Transverse colon (tissue), 4 donors: ENCODE measurements at regions not wholly inside any gene's neighbourhood (a gene's known extent, or its start where the extent isn't known, plus 50 kb on each side); places are given as distances from the start of the nearest gene placed in this dataset.

Experiments
- DNase-seq: peaks from one replicate; pipeline ENCODE4 v3.0.0-alpha.2; 2019
- H3K27ac ChIP-seq, 4 donors: fragments of 200-600 bp; sonication (generic); 2 replicates each; pipeline ENCODE4 v1.5.1; 2016 to 2018; ENCODE audit warnings: inconsistent platforms in 4 of 4
- H3K27me3 ChIP-seq: fragments of 200-600 bp; sonication (generic); 2 replicates; pipeline ENCODE4 v1.5.1; 2017; ENCODE audit warnings: inconsistent platforms
- H3K36me3 ChIP-seq, 4 donors: fragments of 200-600 bp; sonication (generic); 2 replicates each; pipeline ENCODE4 v1.5.1; 2017 to 2019; ENCODE audit warnings: inconsistent platforms in 4 of 4
- H3K4me1 ChIP-seq, 4 donors: fragments of 200-600 bp; sonication (generic); 2 replicates each; pipeline ENCODE4 v1.5.1; 2017 to 2020; ENCODE audit warnings: inconsistent platforms in 4 of 4
- H3K4me3 ChIP-seq, 4 donors: fragments of 200-600 bp; sonication (generic); 1 replicate in 1 of 4; 2 replicates in 3 of 4; pipeline versions ENCODE4 v1.5.1 to v1.6.1; 2017 to 2019; ENCODE audit warnings: inconsistent platforms in 4 of 4
- H3K9me3 ChIP-seq, 2 donors: fragments of 200-600 bp; sonication (generic); 2 replicates each; pipeline ENCODE4 v1.5.1; 2017 to 2019; ENCODE audit warnings: inconsistent platforms in 2 of 2
- CTCF ChIP-seq, 5 experiments: fragments of 200-600 bp in 3 of 5; fragments of 450-650 bp in 2 of 5; sonication (generic) in 3 of 5; IDR thresholded peaks; 1 replicate in 2 of 5; 2 replicates in 3 of 5; pipeline ENCODE4 v1.5.1; 2016 to 2017; ENCODE audit warnings: antibody characterized with exemption in 5 of 5, inconsistent platforms in 3 of 5, mild to moderate bottlenecking in 2 of 5, moderate library complexity in 1 of 5
- EP300 ChIP-seq: sonication (generic); formaldehyde crosslinking; IDR thresholded peaks from one replicate; pipeline ENCODE4 v1.6.1; 2017; ENCODE audit warnings: antibody characterized with exemption, low read depth
- POLR2A ChIP-seq: fragments of 450-650 bp; IDR thresholded peaks from one replicate; pipeline ENCODE4 v1.6.1; 2016; ENCODE audit warnings: antibody characterized with exemption, mild to moderate bottlenecking, moderate library complexity
- POLR2AphosphoS5 ChIP-seq, 3 donors: sonication (generic); formaldehyde crosslinking; IDR thresholded peaks; one replicate each; pipeline ENCODE4 v1.6.1; 2016; ENCODE audit warnings: antibody characterized with exemption in 3 of 3
- WGBS, 2 donors: methylation state at CpG; one replicate each; pipeline ENCODE4 v1.1.5; 2018; ENCODE audit warnings: low coverage in 1 of 2; 5-methylcytosine and 5-hydroxymethylcytosine counted together
- in situ Hi-C, 4 donors: fragments of 200-750 bp; cut with MboI; loops; one replicate each; pipeline versions ENCODE4 v1.15.0 to v1.15.1; 2017; ENCODE audit warnings: low sequenced_read_pairs in 3 of 4, low pct_ligation_motif_present in 1 of 4, low pct_unique_long_range_greater_than_20kb in 1 of 4
- intact Hi-C: fragments of 100-400 bp; cut with DNase I; formaldehyde crosslinking; loops from one replicate; pipeline ENCODE4 v1.15.1; 2023; ENCODE audit warnings: low total_unique reads

GRCh38 chr12:125243811-125244210 is 178.6 kb downstream of the AACS start:
- Histone ChIP-seq H3K4me1 (no peaks in the 10 kb centered on the region), H3K4me3 (no peak overlapping the region), H3K27me3 (peaks cover 35% of the 10 kb centered on the region), H3K36me3 (no peaks in the 10 kb centered on the region), H3K9me3 (no peaks in the 10 kb centered on the region), H3K27ac (no peak overlapping the region)
- in situ Hi-C loops: no loop called here
- no peak for DNase-seq
- intact Hi-C loops: no loop called here
- WGBS, 2 donors: 38 to 67% methylated on average over 4 to 11 of the region's 11 CpGs
- TF ChIP-seq EP300 (no peak), POLR2A (no peak), POLR2AphosphoS5 (IDR thresholded peaks at IDR 0.05) (no peak), CTCF (IDR thresholded peaks at IDR 0.05) (no peak)

GRCh38 chr12:125244338-125244737 is 179.1 kb downstream of the AACS start:
- H3K4me3 ChIP-seq: no peak overlapping the region
- no peaks in the 10 kb centered on the region for H3K4me1 ChIP-seq
- 83% methylated on average over 8 of the region's 8 CpGs; no CpG with 5 or more reads in 1 of the 2 donors for WGBS, 2 donors
- intact Hi-C loops (no loop called here), in situ Hi-C loops (no loop called here)
- no peak for TF ChIP-seq POLR2AphosphoS5 (IDR thresholded peaks at IDR 0.05)
- TF ChIP-seq CTCF (IDR thresholded peaks at IDR 0.05): no peak
- TF ChIP-seq POLR2A: no peak
- no peak for TF ChIP-seq EP300
- no peak overlapping the region for H3K27ac ChIP-seq
- H3K36me3 ChIP-seq: no peaks in the 10 kb centered on the region
- peaks cover 34% of the 10 kb centered on the region for H3K27me3 ChIP-seq
- H3K9me3 ChIP-seq: no peaks in the 10 kb centered on the region
- DNase-seq: no peak

- H3K27ac ChIP-seq: no peak overlapping the region
- H3K4me1 ChIP-seq: no peaks in the 10 kb centered on the region
- no peak overlapping the region for H3K4me3 ChIP-seq
- peaks cover 29% of the 10 kb centered on the region for H3K27me3 ChIP-seq
- TF ChIP-seq CTCF (IDR thresholded peaks at IDR 0.05): no peak
- TF ChIP-seq POLR2A: no peak
- no peak for TF ChIP-seq POLR2AphosphoS5 (IDR thresholded peaks at IDR 0.05)
- no peak for TF ChIP-seq EP300
- no peaks in the 10 kb centered on the region for H3K36me3 ChIP-seq
- intact Hi-C loops (no loop called here), in situ Hi-C loops (no loop called here)
- WGBS, 2 donors: 41% methylated on average over 19 of the region's 21 CpGs; no CpG with 5 or more reads in 1 of the 2 donors
- H3K9me3 ChIP-seq: no peaks in the 10 kb centered on the region
- no peak for DNase-seq
Measured at GRCh38 chr12:125245581-125246557, 180.6 kb downstream of the AACS start.

- H3K9me3 ChIP-seq: no peaks in the 10 kb centered on the region
- no peak for DNase-seq
- TF ChIP-seq CTCF (IDR thresholded peaks at IDR 0.05) (no peak), EP300 (no peak), POLR2AphosphoS5 (IDR thresholded peaks at IDR 0.05) (no peak), POLR2A (no peak)
- intact Hi-C loops: no loop called here
- peaks cover 29% of the 10 kb centered on the region for H3K27me3 ChIP-seq
- in situ Hi-C loops: no loop called here
- H3K27ac ChIP-seq: no peak overlapping the region
- H3K36me3 ChIP-seq: no peaks in the 10 kb centered on the region
- H3K4me1 ChIP-seq: no peaks in the 10 kb centered on the region
- H3K4me3 ChIP-seq: no peak overlapping the region
- WGBS, 2 donors: 92% methylated on average over 7 of the region's 7 CpGs; no CpG with 5 or more reads in 1 of the 2 donors
Measured at GRCh38 chr12:125247477-125247876, 182.2 kb downstream of the AACS start.
